HG02970 (cell line): ENCODE measurements at regions not wholly inside any gene's neighbourhood (a gene's known extent, or its start where the extent isn't known, plus 50 kb on each side); places are given as distances from the start of the nearest gene placed in this dataset.

Source experiments
- ATAC-seq: cut with Tn5 transposase; IDR thresholded peaks from one replicate; pipeline ENCODE4 v1.9.1; 2021; ENCODE audit warnings: mild to moderate bottlenecking, moderate library complexity, moderate number of reproducible peaks; ENCODE audit not compliant: unreplicated experiment, low FRiP score

- ATAC-seq: no peak
Observed at GRCh38 chr6:9515633-9516606, 899.0 kb downstream of the TFAP2A start.

- ATAC-seq: no peak
Observed at GRCh38 chr6:9514146-9514545, 900.7 kb downstream of the TFAP2A start.

GRCh38 chr6:9511157-9511556, 903.7 kb downstream of the TFAP2A start:
- ATAC-seq: no peak

- ATAC-seq: no peak
Observed at GRCh38 chr6:9507136-9507895, 907.6 kb downstream of the TFAP2A start.

GRCh38 chr6:9504191-9504590, 910.7 kb downstream of the TFAP2A start:
- ATAC-seq: no peak

GRCh38 chr6:9503111-9503761, 911.6 kb downstream of the TFAP2A start:
- no peak for ATAC-seq

- no peak for ATAC-seq
Observed at GRCh38 chr6:9499709-9500108, 915.2 kb downstream of the TFAP2A start.

- ATAC-seq: no peak
Observed at GRCh38 chr6:9496837-9497236, 918.0 kb downstream of the TFAP2A start.

GRCh38 chr6:9494864-9495263, 920.0 kb downstream of the TFAP2A start:
- ATAC-seq: no peak

GRCh38 chr6:9492790-9493189, 922.1 kb downstream of the TFAP2A start:
- ATAC-seq: no peak

- no peak for ATAC-seq
Observed at GRCh38 chr6:9487128-9487527, 927.7 kb downstream of the TFAP2A start.

- no peak for ATAC-seq
Observed at GRCh38 chr6:9485992-9486391, 928.9 kb downstream of the TFAP2A start.

GRCh38 chr6:9484686-9485085, 930.2 kb downstream of the TFAP2A start:
- no peak for ATAC-seq

- no peak for ATAC-seq
Observed at GRCh38 chr6:9484091-9484490, 930.8 kb downstream of the TFAP2A start.

GRCh38 chr6:9482030-9482738, 932.7 kb downstream of the TFAP2A start:
- no peak for ATAC-seq

- ATAC-seq: no peak
Observed at GRCh38 chr6:9481292-9482029, 933.4 kb downstream of the TFAP2A start.

GRCh38 chr6:9468277-9468676, 946.6 kb downstream of the TFAP2A start:
- no peak for ATAC-seq

GRCh38 chr6:9467741-9468140, 947.1 kb downstream of the TFAP2A start:
- no peak for ATAC-seq

- ATAC-seq: no peak
Observed at GRCh38 chr6:9464583-9464982, 950.3 kb downstream of the TFAP2A start.

- no peak for ATAC-seq
Observed at GRCh38 chr6:9463311-9463710, 951.6 kb downstream of the TFAP2A start.
